Stimulated activated CD4-positive, alpha-beta T cell treated with anti-CD3 and anti-CD28 coated beads, Interleukin-15, amount 100 ng/mL, for 24 hours (primary cell): ENCODE measurements at regions not wholly inside any gene's neighbourhood (a gene's known extent, or its start where the extent isn't known, plus 50 kb on each side); places are given as distances from the start of the nearest gene placed in this dataset.

Experiments used
- DNase-seq: peaks from one replicate; pipeline ENCODE4 v3.0.0-alpha.2; 2020

DNA sequence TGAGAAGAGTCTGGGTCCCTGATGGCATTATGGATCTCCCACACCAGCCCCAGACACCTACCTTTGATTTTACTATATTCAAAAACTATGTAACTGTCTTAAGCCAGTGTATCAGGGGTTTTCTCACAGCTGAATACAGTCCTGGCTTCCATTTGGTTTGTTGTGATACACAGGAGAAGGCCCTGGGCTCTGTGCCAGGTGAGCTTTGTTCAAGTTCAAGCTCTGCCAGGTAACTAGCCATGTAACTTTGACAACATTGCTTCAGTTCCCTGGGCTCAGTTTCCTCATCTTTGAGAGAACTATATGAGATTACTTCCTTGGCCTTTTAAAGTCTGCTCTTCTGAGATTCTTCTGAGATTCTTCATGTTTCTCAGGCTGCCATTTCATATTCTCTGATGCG is 327.5 kb upstream of the TENM4 start:
- no peak for DNase-seq

GRCh38 chr11:79762279-79762921 is 321.6 kb upstream of the TENM4 start:
- no peak for DNase-seq

GRCh38 chr11:79758325-79758724 is 317.5 kb upstream of the TENM4 start:
- no peak for DNase-seq

GRCh38 chr11:79747406-79747805 is 306.6 kb upstream of the TENM4 start:
- no peak for DNase-seq

GRCh38 chr11:79744941-79745340 is 304.1 kb upstream of the TENM4 start:
- DNase-seq, result no peak

GRCh38 chr11:79742176-79742575 is 301.3 kb upstream of the TENM4 start:
- DNase-seq, result no peak

GRCh38 chr11:79739591-79739990 is 298.8 kb upstream of the TENM4 start:
- DNase-seq, result no peak

DNA sequence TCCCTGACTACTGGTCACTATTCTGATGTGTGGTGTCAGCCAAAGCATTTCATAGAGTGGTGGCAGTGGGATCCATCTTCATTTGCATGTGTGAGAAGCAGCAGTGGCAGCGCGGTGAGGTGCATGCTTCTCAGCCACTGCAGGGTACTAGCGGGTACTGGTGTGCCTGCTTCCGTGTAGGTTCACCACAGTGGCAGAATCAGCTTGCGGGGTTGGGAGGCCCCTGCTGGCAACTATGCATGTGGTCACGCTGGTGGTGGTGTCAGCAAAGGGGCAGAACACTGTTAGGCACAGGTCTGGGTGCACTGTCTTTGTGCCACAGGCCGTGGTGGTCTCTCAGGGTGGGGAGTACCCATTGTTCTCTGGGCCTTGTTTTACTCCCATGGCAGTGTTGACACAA is 286.4 kb upstream of the TENM4 start:
- DNase-seq, result no peak

DNA sequence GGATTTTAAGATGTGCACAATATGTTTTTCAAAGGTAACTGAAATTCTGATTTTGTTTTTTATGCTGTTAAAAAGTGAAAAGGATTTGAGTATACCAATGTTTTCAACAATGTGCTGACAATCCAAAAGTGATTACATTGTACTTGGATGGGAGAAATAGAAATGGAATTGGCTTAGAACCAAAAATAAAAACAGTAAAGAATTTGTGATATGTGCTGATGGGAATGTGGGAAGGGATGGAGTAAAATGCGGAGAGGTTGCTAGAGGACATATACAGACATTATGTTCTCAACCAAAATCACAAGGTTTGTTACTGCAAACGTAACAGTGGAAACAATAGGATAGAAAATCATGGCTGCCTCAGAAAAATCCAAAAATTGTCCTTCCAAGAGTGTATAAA is 279.3 kb upstream of the TENM4 start:
- DNase-seq, result no peak

GRCh38 chr11:79708319-79708932 is 267.6 kb upstream of the TENM4 start:
- DNase-seq, result no peak

DNA sequence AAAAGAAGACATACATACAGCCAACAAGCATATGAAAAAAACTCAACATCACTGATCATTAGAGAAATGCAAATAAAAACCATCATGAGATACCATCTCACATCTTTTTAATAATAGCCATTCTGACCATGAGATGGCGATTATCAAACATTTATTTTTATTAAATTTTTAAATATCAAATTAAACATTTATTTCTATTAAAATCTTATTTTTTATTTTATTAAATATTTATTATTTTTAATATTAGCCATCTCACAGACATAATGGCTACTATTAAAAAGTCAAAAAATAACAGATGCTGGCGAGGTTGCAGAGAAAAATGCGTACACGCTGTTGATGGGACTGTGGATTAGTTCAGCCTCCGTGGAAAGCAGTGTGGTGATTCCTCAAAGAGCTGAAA is 264.8 kb upstream of the TENM4 start:
- DNase-seq, result no peak

- DNase-seq, result no peak
These were observed 261.5 kb upstream of the TENM4 start for GRCh38 chr11:79702303-79702702.

DNA sequence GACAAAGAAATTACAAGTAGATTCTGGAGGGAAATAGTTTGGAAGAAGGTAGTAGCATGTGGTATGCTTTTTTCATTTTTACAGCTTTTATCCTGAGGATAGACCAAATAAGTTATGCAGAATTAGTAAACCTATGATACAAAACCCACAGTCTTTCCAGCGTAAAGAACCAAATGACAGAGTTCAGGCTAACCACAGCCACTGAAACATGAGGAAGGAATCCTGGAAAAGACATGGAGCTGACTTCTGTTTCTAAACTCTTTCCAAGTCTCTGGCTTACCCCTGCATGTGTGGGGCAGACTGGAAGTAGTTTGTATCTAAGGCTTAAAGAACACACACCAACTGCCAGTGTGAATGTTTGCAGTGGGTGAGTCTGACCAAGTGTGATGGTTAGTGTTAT is 258.4 kb upstream of the TENM4 start:
- no peak for DNase-seq

DNA sequence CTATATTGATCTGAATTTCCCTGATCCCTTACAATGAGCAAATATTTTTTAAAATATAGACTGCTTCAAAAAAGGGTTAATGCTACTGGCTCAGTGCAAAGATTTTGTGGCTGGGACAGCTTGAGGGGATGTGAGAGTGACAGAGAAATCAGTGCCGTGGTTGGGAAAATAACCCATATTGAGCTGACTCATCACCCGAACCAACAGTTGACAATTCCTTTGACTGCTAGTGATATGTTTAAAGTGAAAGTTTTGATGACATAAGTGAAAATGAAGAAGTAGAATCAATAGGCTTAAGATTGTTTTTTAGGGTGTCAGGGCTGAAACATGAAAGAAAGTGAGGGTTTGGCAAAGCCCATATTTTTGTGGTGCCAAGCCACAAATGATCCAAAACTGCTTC is 257.1 kb upstream of the TENM4 start:
- DNase-seq, result no peak

- no peak for DNase-seq
These were observed 253.5 kb upstream of the TENM4 start for GRCh38 chr11:79694368-79694767.

GRCh38 chr11:79691445-79691844 is 250.6 kb upstream of the TENM4 start:
- DNase-seq, result no peak

DNA sequence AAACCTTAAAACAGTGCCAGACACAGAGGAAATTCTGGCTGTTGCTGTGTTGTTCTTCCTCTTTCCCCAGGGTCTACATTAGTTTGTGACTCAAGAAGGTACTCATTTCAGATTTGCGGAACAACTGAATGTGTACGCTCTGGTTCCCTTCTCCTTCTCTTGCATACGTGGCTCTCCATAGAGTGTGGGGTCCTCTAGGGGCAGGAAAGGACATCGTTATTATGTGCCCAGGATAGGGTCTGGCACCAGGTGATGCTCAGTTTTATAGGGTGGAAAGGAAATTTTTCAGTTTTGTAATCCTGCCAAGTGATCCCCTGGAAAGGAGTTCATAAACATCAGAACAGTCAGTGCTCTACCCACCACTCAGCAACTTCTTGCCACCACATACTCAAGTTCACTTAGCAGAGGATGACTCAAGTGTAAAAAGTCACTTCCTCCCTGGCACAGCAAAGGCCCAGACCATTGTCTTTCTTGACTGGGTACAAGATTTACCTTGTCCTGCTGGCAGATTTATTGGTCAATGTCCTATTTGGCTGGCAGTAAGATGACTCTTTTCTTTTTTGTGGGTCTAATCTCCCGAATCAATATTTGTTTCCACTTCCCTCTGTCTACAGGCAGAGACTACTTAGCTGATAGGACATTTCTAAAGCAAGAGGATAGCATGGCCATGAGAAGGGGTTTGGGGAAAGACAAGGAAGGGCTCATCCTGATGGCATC is 246.0 kb upstream of the TENM4 start:
- no peak for DNase-seq

DNA sequence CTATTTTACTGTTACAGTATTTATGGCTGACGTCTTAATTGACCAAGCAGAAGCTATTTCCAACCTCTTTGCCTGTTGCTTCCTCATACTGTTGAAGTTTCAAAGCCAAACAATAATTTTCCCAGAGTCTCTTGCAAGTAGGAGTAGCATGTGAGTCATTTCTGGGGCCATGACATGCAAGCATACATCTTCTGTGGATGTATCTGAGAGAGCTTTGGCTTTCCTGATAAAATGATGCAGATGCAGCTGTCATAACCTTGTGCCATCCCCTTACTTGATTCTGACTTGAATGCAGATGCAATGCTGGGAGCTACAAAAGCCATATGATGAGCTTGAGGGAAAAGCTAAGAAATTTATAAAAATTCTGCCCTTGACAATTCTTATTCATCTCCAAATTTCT is 243.1 kb upstream of the TENM4 start:
- DNase-seq, result no peak

DNA sequence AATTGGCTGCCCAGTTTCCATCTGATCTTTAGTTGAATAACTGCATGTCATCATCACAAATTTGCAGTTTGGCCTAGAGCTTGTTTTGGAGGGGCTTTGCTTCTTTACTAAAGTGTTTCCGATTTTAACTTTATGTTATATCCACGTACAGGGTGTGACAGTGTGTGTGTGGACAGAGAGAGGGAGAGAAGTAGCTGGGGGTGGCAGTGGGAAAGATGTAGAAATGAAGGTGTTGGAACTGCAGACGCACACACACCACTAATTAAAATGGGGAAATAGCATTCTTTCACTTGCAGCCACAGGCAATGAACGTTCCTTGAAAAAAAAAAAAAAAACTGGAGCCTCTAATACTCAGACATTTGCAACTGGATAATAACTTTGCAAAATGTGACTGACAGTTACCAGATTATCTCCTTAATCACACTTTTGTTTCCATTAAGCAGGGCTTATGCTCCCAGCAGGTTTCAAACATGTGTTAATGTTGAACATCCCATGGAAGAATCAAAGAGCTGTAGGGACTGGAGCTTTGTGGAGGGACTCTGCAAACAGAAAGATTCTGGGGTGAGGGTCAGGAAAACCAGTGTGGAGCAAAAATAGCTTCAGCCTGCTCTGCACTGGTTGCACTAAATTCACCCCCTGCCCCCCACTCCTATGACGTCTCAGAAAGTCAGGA is 238.1 kb upstream of the TENM4 start:
- no peak for DNase-seq

DNA sequence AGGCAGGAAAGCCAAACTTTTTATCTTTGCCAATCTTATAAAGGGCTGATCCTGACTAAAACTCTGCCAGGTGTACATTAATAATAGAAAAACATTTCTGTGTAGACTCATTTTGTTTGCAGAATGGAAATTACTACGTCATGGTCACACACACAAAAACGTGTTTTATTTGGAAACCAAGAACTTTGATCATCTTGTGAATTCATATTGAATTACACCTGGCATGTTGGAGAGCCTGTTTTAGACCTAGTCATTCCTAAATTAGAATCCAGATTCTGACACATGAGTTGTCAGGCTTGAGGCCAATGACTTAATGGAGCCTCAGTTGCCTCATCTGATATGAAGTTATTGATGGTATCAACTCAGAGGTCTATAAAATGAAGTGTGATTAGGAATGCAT is 235.6 kb upstream of the TENM4 start:
- DNase-seq, result no peak

DNA sequence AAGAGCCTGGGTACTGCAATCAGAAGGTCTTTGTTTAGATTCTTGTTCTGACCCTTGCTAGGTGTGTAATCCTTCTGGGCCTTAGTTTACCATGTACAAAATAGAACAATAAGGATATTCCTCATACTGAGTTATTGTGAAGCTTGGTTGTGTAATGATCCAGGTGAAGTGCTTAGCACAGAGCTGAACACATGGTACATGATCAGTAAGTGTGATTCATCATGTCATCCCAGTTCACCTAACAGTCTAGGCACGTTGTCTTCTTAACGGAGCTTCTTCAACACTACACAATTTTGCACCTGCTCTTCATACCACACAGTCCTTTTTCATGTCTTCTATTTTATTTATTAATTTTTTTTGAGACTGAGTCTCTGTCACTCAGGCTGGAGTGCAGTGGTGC is 234.3 kb upstream of the TENM4 start:
- DNase-seq, result no peak

DNA sequence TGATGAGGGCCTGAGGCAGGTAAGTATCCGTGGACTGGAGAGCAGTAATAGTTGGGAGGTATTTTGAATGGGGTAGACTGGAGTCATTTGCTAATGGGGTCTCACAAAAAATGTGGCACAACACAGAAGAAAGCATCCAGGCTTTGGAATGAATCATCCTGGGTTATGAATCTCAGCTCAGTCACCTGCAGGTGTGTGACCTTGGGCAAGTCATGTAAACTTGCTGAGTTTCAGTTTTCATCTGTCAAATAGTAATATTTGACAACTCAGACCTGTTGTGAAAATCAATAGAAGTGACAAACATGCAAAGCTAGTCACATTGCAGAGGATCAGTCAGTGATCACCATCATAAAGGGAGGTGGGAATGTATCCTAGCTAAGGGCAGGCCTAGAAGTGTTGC is 232.0 kb upstream of the TENM4 start:
- DNase-seq, result no peak

DNA sequence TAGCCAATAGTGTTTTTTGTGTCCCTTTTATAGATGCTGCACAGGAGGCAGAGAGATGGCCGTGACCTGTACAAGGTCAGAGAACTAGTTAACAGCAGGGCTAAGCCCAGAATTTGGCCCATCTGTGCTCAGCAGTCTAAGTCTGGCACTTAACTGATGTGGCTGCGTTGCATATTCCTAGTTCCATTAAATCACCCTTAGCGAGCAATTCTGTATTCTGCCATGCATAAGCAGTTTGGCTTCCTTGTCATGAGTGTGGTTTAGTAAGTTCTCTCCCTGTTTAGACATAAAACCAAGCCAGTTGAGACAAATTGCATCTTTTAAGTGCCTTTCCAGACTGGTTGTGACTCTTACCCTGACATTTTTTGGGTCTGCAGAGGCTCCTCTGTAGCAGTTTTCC is 230.6 kb upstream of the TENM4 start:
- no peak for DNase-seq

DNA sequence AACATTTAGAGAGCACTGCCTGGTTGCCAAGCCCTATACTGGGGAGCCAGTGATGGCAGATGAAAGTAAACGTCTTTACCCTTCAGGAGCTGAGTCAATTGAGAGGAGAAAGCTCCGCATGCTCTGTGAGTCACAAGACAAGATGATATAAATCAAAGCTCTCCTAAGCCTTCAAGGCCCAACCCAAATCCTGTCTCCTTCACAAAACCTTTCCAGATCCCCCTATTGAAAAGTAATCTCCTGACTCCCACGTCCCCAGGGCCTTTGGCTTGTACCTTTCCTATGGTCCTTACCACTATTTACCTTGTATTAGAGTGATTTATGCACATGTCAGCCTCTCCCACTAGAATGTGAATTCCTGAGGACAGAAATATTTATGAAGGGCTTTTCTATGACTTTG is 230.1 kb upstream of the TENM4 start:
- no peak for DNase-seq
